SH-SY5Y (cell line): ENCODE measurements at regions not wholly inside any gene's neighbourhood (a gene's known extent, or its start where the extent isn't known, plus 50 kb on each side); places are given as distances from the start of the nearest gene placed in this dataset.

Experiments
- GATA2 ChIP-seq: IDR thresholded peaks from 2 replicates; pipeline ENCODE4 v1.6.1; 2011; ENCODE audit warnings: mild to moderate bottlenecking, low read depth, low read length
- GATA3 ChIP-seq: IDR thresholded peaks from 2 replicates; pipeline ENCODE4 v1.6.1; 2011; ENCODE audit warnings: low read depth, mild to moderate bottlenecking, low read length, moderate library complexity

- no peak for TF ChIP-seq GATA3
- no peak for TF ChIP-seq GATA2
These were observed 178.5 kb downstream of the MACC1 start for GRCh38 chr7:20038676-20039075.
